ENCODE measurements at regions not wholly inside any gene's neighbourhood (a gene's known extent, or its start where the extent isn't known, plus 50 kb on each side); places are given as distances from the start of the nearest gene placed in this dataset.

GRCh38 chr9:109990541-109990940 is 210.5 kb downstream of the PALM2AKAP2 start (continued):
- TF ChIP-seq, protein P1, sequence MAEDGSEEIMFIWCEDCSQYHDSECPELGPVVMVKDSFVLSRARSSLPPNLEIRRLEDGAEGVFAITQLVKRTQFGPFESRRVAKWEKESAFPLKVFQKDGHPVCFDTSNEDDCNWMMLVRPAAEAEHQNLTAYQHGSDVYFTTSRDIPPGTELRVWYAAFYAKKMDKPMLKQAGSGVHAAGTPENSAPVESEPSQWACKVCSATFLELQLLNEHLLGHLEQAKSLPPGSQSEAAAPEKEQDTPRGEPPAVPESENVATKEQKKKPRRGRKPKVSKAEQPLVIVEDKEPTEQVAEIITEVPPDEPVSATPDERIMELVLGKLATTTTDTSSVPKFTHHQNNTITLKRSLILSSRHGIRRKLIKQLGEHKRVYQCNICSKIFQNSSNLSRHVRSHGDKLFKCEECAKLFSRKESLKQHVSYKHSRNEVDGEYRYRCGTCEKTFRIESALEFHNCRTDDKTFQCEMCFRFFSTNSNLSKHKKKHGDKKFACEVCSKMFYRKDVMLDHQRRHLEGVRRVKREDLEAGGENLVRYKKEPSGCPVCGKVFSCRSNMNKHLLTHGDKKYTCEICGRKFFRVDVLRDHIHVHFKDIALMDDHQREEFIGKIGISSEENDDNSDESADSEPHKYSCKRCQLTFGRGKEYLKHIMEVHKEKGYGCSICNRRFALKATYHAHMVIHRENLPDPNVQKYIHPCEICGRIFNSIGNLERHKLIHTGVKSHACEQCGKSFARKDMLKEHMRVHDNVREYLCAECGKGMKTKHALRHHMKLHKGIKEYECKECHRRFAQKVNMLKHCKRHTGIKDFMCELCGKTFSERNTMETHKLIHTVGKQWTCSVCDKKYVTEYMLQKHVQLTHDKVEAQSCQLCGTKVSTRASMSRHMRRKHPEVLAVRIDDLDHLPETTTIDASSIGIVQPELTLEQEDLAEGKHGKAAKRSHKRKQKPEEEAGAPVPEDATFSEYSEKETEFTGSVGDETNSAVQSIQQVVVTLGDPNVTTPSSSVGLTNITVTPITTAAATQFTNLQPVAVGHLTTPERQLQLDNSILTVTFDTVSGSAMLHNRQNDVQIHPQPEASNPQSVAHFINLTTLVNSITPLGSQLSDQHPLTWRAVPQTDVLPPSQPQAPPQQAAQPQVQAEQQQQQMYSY (CRISPR knock-in tag; IDR thresholded peaks at IDR 0.05), result no peak
- TF ChIP-seq E2F1 (CRISPR knock-in tag; IDR thresholded peaks at IDR 0.05) (no peak), ZNF121 (CRISPR knock-in tag; IDR thresholded peaks at IDR 0.05) (no peak)
- TF ChIP-seq, protein P2, sequence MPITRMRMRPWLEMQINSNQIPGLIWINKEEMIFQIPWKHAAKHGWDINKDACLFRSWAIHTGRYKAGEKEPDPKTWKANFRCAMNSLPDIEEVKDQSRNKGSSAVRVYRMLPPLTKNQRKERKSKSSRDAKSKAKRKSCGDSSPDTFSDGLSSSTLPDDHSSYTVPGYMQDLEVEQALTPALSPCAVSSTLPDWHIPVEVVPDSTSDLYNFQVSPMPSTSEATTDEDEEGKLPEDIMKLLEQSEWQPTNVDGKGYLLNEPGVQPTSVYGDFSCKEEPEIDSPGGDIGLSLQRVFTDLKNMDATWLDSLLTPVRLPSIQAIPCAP (CRISPR knock-in tag; IDR thresholded peaks at IDR 0.05), result no peak
- TF ChIP-seq, protein P3, sequence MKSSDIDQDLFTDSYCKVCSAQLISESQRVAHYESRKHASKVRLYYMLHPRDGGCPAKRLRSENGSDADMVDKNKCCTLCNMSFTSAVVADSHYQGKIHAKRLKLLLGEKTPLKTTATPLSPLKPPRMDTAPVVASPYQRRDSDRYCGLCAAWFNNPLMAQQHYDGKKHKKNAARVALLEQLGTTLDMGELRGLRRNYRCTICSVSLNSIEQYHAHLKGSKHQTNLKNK (CRISPR knock-in tag; IDR thresholded peaks at IDR 0.05), result no peak
- TF ChIP-seq, protein P4, sequence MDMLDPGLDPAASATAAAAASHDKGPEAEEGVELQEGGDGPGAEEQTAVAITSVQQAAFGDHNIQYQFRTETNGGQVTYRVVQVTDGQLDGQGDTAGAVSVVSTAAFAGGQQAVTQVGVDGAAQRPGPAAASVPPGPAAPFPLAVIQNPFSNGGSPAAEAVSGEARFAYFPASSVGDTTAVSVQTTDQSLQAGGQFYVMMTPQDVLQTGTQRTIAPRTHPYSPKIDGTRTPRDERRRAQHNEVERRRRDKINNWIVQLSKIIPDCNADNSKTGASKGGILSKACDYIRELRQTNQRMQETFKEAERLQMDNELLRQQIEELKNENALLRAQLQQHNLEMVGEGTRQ (CRISPR knock-in tag; IDR thresholded peaks at IDR 0.05), result no peak

DNA sequence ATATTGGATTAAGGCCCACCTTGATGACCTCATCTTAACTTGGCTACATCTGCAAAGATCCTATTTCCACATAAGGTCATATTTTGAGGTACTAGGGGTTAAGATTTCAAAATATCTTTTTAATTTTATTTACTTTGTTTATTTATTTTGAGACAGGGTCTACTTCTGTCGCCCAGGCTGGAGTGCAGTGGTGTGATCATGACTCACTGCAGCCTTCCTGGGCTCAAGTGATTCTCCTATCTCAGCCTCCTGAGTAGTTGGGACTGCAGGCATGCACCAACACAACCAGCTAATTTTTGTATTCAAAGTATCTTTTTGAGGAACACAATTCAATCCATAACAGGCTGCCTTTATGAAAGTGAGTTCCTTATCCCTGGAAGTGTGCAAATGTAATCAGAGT is 212.3 kb downstream of the PALM2AKAP2 start:
- ChIA-PET CTCF (no interaction called here), POLR2A (no interaction called here)
- DNase-seq (ENCODE audit: low spot score) (no peak), ATAC-seq (no peak)
- Mint-ChIP-seq H3K4me1 (peaks cover 13% of the 10 kb centered on the region), H3K9me3 (peaks cover 31% of the 10 kb centered on the region), H3K4me3 (no peak overlapping the region), H3K36me3 (peaks cover 15% of the 10 kb centered on the region), H3K27me3 (ENCODE audit: low read depth) (no peaks in the 10 kb centered on the region; the same call in none of the 2 replicates), H3K27ac (no peak overlapping the region)
- TF ChIP-seq ZNF423 (CRISPR knock-in tag; IDR thresholded peaks at IDR 0.05), result no peak
- TF ChIP-seq, protein P5, sequence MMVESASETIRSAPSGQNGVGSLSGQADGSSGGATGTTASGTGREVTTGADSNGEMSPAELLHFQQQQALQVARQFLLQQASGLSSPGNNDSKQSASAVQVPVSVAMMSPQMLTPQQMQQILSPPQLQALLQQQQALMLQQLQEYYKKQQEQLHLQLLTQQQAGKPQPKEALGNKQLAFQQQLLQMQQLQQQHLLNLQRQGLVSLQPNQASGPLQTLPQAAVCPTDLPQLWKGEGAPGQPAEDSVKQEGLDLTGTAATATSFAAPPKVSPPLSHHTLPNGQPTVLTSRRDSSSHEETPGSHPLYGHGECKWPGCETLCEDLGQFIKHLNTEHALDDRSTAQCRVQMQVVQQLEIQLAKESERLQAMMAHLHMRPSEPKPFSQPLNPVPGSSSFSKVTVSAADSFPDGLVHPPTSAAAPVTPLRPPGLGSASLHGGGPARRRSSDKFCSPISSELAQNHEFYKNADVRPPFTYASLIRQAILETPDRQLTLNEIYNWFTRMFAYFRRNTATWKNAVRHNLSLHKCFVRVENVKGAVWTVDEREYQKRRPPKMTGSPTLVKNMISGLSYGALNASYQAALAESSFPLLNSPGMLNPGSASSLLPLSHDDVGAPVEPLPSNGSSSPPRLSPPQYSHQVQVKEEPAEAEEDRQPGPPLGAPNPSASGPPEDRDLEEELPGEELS (CRISPR knock-in tag; IDR thresholded peaks at IDR 0.05), result no peak
- no peak for TF ChIP-seq HMGXB4 (CRISPR knock-in tag; IDR thresholded peaks at IDR 0.05)
- TF ChIP-seq ZNF396 (CRISPR knock-in tag; IDR thresholded peaks at IDR 0.05; ENCODE audit: borderline replicate concordance), result no peak
- TF ChIP-seq KAT7 (CRISPR knock-in tag; IDR thresholded peaks at IDR 0.05; ENCODE audit: borderline replicate concordance), result no peak
- no peak for TF ChIP-seq TEAD1 (CRISPR knock-in tag; IDR thresholded peaks at IDR 0.05)
- TF ChIP-seq ATF2 (CRISPR knock-in tag; IDR thresholded peaks at IDR 0.05; ENCODE audit: borderline replicate concordance, low read depth), result no peak
- no peak for TF ChIP-seq ZNF121 (CRISPR knock-in tag; IDR thresholded peaks at IDR 0.05)
- TF ChIP-seq FOXK1 (CRISPR knock-in tag; IDR thresholded peaks at IDR 0.05), result no peak
- no peak for TF ChIP-seq TEAD4 (CRISPR knock-in tag; IDR thresholded peaks at IDR 0.05)
- TF ChIP-seq, protein P6, sequence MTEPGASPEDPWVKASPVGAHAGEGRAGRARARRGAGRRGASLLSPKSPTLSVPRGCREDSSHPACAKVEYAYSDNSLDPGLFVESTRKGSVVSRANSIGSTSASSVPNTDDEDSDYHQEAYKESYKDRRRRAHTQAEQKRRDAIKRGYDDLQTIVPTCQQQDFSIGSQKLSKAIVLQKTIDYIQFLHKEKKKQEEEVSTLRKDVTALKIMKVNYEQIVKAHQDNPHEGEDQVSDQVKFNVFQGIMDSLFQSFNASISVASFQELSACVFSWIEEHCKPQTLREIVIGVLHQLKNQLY (CRISPR knock-in tag; IDR thresholded peaks at IDR 0.05), result no peak
- TF ChIP-seq, protein P7, sequence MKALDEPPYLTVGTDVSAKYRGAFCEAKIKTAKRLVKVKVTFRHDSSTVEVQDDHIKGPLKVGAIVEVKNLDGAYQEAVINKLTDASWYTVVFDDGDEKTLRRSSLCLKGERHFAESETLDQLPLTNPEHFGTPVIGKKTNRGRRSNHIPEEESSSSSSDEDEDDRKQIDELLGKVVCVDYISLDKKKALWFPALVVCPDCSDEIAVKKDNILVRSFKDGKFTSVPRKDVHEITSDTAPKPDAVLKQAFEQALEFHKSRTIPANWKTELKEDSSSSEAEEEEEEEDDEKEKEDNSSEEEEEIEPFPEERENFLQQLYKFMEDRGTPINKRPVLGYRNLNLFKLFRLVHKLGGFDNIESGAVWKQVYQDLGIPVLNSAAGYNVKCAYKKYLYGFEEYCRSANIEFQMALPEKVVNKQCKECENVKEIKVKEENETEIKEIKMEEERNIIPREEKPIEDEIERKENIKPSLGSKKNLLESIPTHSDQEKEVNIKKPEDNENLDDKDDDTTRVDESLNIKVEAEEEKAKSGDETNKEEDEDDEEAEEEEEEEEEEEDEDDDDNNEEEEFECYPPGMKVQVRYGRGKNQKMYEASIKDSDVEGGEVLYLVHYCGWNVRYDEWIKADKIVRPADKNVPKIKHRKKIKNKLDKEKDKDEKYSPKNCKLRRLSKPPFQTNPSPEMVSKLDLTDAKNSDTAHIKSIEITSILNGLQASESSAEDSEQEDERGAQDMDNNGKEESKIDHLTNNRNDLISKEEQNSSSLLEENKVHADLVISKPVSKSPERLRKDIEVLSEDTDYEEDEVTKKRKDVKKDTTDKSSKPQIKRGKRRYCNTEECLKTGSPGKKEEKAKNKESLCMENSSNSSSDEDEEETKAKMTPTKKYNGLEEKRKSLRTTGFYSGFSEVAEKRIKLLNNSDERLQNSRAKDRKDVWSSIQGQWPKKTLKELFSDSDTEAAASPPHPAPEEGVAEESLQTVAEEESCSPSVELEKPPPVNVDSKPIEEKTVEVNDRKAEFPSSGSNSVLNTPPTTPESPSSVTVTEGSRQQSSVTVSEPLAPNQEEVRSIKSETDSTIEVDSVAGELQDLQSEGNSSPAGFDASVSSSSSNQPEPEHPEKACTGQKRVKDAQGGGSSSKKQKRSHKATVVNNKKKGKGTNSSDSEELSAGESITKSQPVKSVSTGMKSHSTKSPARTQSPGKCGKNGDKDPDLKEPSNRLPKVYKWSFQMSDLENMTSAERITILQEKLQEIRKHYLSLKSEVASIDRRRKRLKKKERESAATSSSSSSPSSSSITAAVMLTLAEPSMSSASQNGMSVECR (CRISPR knock-in tag; IDR thresholded peaks at IDR 0.05; ENCODE audit: borderline replicate concordance), result no peak

Measured in WTC11 (cell line).